ENCODE measurements at regions not wholly inside any gene's neighbourhood (a gene's known extent, or its start where the extent isn't known, plus 50 kb on each side); places are given as distances from the start of the nearest gene placed in this dataset.

DNA sequence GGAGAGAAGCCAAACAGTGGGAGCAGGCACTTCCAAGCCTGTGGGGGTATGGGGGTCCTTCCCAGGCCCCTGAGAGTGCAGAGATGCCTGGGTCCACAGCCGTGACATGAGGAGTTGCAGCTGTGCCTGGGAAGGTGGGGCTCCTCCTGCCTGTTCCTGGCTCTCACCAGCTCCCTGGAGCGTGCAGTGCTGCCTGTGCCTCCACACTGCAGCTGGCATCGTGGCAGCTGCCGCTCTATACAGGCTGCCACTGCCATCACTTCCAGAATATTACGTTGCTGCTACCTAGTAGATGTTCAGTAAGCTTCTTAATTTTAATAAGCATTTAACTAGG lies 223.7 kb downstream of the KCNC2 start:
- no TSS peak for BruUV-seq (replicated peaks)
- H3K79me2 ChIP-seq (ENCODE audit: control insufficient read depth, insufficient read depth, low read length) = no peaks in the 10 kb centered on the region
- no peaks in the 10 kb centered on the region for H3K4me1 ChIP-seq (ENCODE audit: control insufficient read depth, insufficient read depth, low read length)
- H3K36me3 ChIP-seq (ENCODE audit: control insufficient read depth in 2 of 2, insufficient read depth in 2 of 2, low read length in 1 of 2) = no peaks in the 10 kb centered on the region
- no peak overlapping the region for H2AFZ ChIP-seq (ENCODE audit: control insufficient read depth, low read depth, low read length)
- no peak overlapping the region for H3K4me2 ChIP-seq (ENCODE audit: control insufficient read depth, insufficient read depth)
- ChIA-PET RAD21 (ENCODE audit: unreplicated experiment) (no interaction called here), POLR2A (interaction anchor here (0.5 kb wide), 1 partner anchor 25 kb away, joined by 4 read pairs; no protein-coding TSS in a partner anchor), SMC1A (ENCODE audit: uncharacterized antibody, unreplicated experiment) (interaction anchor here (1.0 to 4.5 kb wide), 2 partner anchors 15 to 20 kb away, joined by 3 to 16 read pairs; no protein-coding TSS in a partner anchor), CTCF (no interaction called here)
- no peak overlapping the region for H3K27ac ChIP-seq (ENCODE audit: control insufficient read depth, insufficient read depth)
- no peak overlapping the region for H3K4me3 ChIP-seq
- TF ChIP-seq SUPT20H (IDR thresholded peaks at IDR 0.05; ENCODE audit: borderline replicate concordance, control insufficient read depth, low read depth, low read length) (no peak), TBL1XR1 (IDR thresholded peaks at IDR 0.05; ENCODE audit: low read depth, low read length) (no peak), RUNX3 (IDR thresholded peaks at IDR 0.05; ENCODE audit: low read length) (no peak), STAT3 (IDR thresholded peaks at IDR 0.05; ENCODE audit: low read depth, low read length) (no peak), ESRRA (IDR thresholded peaks at IDR 0.05; ENCODE audit: low read length) (no peak), SMC3 (IDR thresholded peaks at IDR 0.05; ENCODE audit: borderline replicate concordance, low read length) (no peak), KAT2A (conservative IDR thresholded peaks at IDR 0.05; ENCODE audit: control insufficient read depth, low read depth, low read length) (no peak), BRCA1 (IDR thresholded peaks at IDR 0.05; ENCODE audit: low read depth, low read length) (no peak), NFYB (IDR thresholded peaks at IDR 0.05; ENCODE audit: insufficient read depth, low read depth, low read length) (no peak), FOXM1 (IDR thresholded peaks at IDR 0.05; ENCODE audit: low read depth, low read length) (no peak), ZNF207 (IDR thresholded peaks at IDR 0.05; ENCODE audit: borderline replicate concordance) (no peak), RAD21 (IDR thresholded peaks at IDR 0.05; ENCODE audit: insufficient read depth, low read depth, low read length) (no peak), IRF4 (IDR thresholded peaks at IDR 0.05; ENCODE audit: low read depth, low read length) (no peak)
- TF ChIP-seq, protein P1, sequence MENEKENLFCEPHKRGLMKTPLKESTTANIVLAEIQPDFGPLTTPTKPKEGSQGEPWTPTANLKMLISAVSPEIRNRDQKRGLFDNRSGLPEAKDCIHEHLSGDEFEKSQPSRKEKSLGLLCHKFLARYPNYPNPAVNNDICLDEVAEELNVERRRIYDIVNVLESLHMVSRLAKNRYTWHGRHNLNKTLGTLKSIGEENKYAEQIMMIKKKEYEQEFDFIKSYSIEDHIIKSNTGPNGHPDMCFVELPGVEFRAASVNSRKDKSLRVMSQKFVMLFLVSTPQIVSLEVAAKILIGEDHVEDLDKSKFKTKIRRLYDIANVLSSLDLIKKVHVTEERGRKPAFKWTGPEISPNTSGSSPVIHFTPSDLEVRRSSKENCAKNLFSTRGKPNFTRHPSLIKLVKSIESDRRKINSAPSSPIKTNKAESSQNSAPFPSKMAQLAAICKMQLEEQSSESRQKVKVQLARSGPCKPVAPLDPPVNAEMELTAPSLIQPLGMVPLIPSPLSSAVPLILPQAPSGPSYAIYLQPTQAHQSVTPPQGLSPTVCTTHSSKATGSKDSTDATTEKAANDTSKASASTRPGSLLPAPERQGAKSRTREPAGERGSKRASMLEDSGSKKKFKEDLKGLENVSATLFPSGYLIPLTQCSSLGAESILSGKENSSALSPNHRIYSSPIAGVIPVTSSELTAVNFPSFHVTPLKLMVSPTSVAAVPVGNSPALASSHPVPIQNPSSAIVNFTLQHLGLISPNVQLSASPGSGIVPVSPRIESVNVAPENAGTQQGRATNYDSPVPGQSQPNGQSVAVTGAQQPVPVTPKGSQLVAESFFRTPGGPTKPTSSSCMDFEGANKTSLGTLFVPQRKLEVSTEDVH (IDR thresholded peaks at IDR 0.05; ENCODE audit: low read depth, partially characterized antibody) = no peak
- TF ChIP-seq, protein P2, sequence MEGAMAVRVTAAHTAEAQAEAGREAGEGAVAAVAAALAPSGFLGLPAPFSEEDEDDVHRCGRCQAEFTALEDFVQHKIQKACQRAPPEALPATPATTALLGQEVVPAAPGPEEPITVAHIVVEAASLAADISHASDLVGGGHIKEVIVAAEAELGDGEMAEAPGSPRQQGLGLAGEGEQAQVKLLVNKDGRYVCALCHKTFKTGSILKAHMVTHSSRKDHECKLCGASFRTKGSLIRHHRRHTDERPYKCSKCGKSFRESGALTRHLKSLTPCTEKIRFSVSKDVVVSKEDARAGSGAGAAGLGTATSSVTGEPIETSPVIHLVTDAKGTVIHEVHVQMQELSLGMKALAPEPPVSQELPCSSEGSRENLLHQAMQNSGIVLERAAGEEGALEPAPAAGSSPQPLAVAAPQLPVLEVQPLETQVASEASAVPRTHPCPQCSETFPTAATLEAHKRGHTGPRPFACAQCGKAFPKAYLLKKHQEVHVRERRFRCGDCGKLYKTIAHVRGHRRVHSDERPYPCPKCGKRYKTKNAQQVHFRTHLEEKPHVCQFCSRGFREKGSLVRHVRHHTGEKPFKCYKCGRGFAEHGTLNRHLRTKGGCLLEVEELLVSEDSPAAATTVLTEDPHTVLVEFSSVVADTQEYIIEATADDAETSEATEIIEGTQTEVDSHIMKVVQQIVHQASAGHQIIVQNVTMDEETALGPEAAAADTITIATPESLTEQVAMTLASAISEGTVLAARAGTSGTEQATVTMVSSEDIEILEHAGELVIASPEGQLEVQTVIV (IDR thresholded peaks at IDR 0.05; ENCODE audit: borderline replicate concordance, partially characterized antibody) = no peak
- TF ChIP-seq, protein P3, sequence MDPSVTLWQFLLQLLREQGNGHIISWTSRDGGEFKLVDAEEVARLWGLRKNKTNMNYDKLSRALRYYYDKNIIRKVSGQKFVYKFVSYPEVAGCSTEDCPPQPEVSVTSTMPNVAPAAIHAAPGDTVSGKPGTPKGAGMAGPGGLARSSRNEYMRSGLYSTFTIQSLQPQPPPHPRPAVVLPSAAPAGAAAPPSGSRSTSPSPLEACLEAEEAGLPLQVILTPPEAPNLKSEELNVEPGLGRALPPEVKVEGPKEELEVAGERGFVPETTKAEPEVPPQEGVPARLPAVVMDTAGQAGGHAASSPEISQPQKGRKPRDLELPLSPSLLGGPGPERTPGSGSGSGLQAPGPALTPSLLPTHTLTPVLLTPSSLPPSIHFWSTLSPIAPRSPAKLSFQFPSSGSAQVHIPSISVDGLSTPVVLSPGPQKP (IDR thresholded peaks at IDR 0.05; ENCODE audit: low read depth, low read length) = no peak
- TF ChIP-seq, protein P4, sequence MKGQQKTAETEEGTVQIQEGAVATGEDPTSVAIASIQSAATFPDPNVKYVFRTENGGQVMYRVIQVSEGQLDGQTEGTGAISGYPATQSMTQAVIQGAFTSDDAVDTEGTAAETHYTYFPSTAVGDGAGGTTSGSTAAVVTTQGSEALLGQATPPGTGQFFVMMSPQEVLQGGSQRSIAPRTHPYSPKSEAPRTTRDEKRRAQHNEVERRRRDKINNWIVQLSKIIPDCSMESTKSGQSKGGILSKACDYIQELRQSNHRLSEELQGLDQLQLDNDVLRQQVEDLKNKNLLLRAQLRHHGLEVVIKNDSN (IDR thresholded peaks at IDR 0.05; ENCODE audit: borderline replicate concordance, extremely low read length, insufficient read depth, low read depth, low read length) = no peak
- FAIRE-seq (no peak), DNase-seq (ENCODE audit: low read depth, low spot score) (no peak), ATAC-seq (no peak)
- no peaks in the 10 kb centered on the region for H3K9me3 ChIP-seq (replicated peaks; ENCODE audit: control insufficient read depth, insufficient read depth, low read length)
- intact Hi-C loops (cut with micrococcal nuclease; ENCODE audit: unreplicated experiment) = no loop called here
- 13% methylated on average over 5 of the region's 5 CpGs for WGBS (ENCODE audit: insufficient coverage, insufficient replicate concordance, low lambda C conversion rate, missing lambda C conversion rate)
- in situ Hi-C loops (cut with MboI) = no loop called here
- no peaks in the 10 kb centered on the region for H3K27me3 ChIP-seq (replicated peaks in 1 of 2; ENCODE audit: control insufficient read depth in 2 of 2, insufficient read depth in 2 of 2, low read length in 1 of 2)
- H4K20me1 ChIP-seq (ENCODE audit: control insufficient read depth, insufficient read depth) = no peaks in the 10 kb centered on the region
- no peak overlapping the region for H3K9ac ChIP-seq (ENCODE audit: control insufficient read depth, insufficient read depth, low read length)
